ENCODE measurements at regions not wholly inside any gene's neighbourhood (a gene's known extent, or its start where the extent isn't known, plus 50 kb on each side); places are given as distances from the start of the nearest gene placed in this dataset.

DNA sequence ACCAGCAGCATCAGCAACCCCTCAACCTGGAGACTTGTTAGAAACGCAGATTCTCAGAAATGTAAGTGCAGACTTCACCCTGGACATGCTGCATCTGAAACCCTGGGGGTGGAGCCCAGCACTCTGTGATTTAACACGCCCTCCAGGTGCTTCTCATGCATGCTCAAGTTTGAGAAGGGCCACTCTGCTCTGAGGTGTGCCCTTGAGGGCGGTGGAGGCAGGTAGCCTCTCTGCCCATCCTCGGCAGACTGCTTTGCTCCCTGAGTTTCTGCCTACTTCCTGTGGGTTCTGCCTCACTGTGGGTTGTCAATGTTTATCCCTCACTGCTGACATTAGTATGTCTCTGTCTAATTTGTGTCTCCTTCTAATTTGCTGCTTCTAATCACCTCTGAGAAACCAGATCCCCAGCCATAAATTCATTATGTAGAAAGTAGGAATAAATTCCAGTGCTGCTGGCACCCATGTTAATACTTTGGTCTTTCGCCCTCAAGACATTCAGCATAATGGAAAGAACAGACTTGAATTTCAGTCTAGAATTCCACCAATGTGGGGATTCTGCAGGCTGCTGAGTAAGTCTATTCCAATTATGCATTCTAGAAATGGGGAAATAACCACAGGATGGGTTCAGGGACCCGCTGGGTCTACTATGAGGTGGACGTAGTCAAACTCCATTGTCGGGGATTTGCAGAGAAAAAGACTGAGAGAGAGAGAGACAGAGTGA lies 51.3 kb upstream of the CYSLTR2 start:
- Histone ChIP-seq H3K79me2 (no peaks in the 10 kb centered on the region), H2AFZ (no peak overlapping the region), H3K4me3 (no peak overlapping the region), H4K20me1 (ENCODE audit: insufficient read depth, poor library complexity, severe bottlenecking) (no peaks in the 10 kb centered on the region), H3K27ac (no peak overlapping the region), H3K9me2 (replicated peaks; ENCODE audit: insufficient read depth) (no peaks in the 10 kb centered on the region), H3K4me1 (ENCODE audit: insufficient read depth) (peaks cover 23% of the 10 kb centered on the region), H3K27me3 (no peaks in the 10 kb centered on the region), H3K36me3 (replicated peaks; ENCODE audit: insufficient read depth, low read depth) (no peaks in the 10 kb centered on the region), H3K4me2 (no peak overlapping the region), H3K9me3 (ENCODE audit: low read depth) (peaks cover 8% of the 10 kb centered on the region)
- no peak for TF ChIP-seq EZH2 (IDR thresholded peaks at IDR 0.05; ENCODE audit: borderline replicate concordance)
- TF ChIP-seq EZH2phosphoT487 (IDR thresholded peaks at IDR 0.05; ENCODE audit: low read depth, severe bottlenecking, unreplicated experiment), result no peak
- TF ChIP-seq CTCF (IDR thresholded peaks at IDR 0.05; ENCODE audit: poor library complexity), result no peak
- no peak for DNase-seq (ENCODE audit: low spot score)
- 66% methylated on average over 8 of the region's 8 CpGs for WGBS (ENCODE audit: low lambda C conversion rate, missing lambda C conversion rate)

DNA sequence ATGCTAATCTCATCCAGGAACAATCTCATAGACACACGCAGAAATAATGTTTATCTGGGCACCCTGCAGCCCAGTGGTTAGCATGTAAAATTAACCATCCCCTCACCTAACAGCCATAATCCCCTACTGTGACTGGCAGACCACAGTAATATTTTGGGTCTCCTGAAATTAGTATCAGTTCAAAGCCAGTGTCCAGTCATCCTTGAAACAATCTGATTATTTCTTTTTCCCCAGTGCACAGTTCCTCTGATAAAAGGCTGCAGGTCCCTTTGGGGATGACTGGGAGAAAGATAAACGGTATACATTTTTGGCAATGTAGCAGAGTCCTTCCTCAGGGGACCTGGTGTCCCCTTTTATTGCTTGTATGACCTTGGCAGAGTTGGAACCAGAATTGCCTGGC lies 50.4 kb upstream of the CYSLTR2 start:
- no peak for DNase-seq (ENCODE audit: low spot score)
- H3K27me3 ChIP-seq, result no peaks in the 10 kb centered on the region
- H3K27ac ChIP-seq, result no peak overlapping the region
- TF ChIP-seq EZH2phosphoT487 (IDR thresholded peaks at IDR 0.05; ENCODE audit: low read depth, severe bottlenecking, unreplicated experiment) (no peak), CTCF (IDR thresholded peaks at IDR 0.05; ENCODE audit: poor library complexity) (no peak), EZH2 (IDR thresholded peaks at IDR 0.05; ENCODE audit: borderline replicate concordance) (no peak)
- peaks cover 8% of the 10 kb centered on the region for H3K9me3 ChIP-seq (ENCODE audit: low read depth)
- no peaks in the 10 kb centered on the region for H3K9me2 ChIP-seq (replicated peaks; ENCODE audit: insufficient read depth)
- H2AFZ ChIP-seq, result no peak overlapping the region
- WGBS (ENCODE audit: low lambda C conversion rate, missing lambda C conversion rate), result 92% methylated on average over 2 of the region's 2 CpGs
- no peaks in the 10 kb centered on the region for H3K36me3 ChIP-seq (replicated peaks; ENCODE audit: insufficient read depth, low read depth)
- H3K79me2 ChIP-seq, result no peaks in the 10 kb centered on the region
- H4K20me1 ChIP-seq (ENCODE audit: insufficient read depth, poor library complexity, severe bottlenecking), result no peaks in the 10 kb centered on the region
- peaks cover 23% of the 10 kb centered on the region for H3K4me1 ChIP-seq (ENCODE audit: insufficient read depth)
- H3K4me3 ChIP-seq, result no peak overlapping the region
- H3K4me2 ChIP-seq, result no peak overlapping the region
